Fibroblast of skin of right biceps (primary cell): ENCODE measurements at regions not wholly inside any gene's neighbourhood (a gene's known extent, or its start where the extent isn't known, plus 50 kb on each side); places are given as distances from the start of the nearest gene placed in this dataset.
"Not testable (repeated sequence)": the region's sequence is repeated elsewhere in the genome, so short reads cannot be mapped to it uniquely, and the experiment has no call there.

ENCODE experiments used
- DNase-seq: peaks from one replicate; pipeline ENCODE4 v3.0.0-alpha.2; 2013

GRCh38 chr13:90945146-90945545 lies 402.3 kb upstream of the MIR17HG start:
- not testable (repeated sequence) for DNase-seq

- not testable (repeated sequence) for DNase-seq
Measured at GRCh38 chr13:90946125-90946524, 401.4 kb upstream of the MIR17HG start.

- DNase-seq, result peak; percentile 2
Measured at GRCh38 chr13:90947976-90948375, 399.5 kb upstream of the MIR17HG start.

- DNase-seq, result no peak
Measured at GRCh38 chr13:90950160-90950559, 397.3 kb upstream of the MIR17HG start.

- DNase-seq, result no peak
Measured at GRCh38 chr13:90951663-90952062, 395.8 kb upstream of the MIR17HG start.

GRCh38 chr13:90952326-90952725 lies 395.2 kb upstream of the MIR17HG start:
- DNase-seq, result no peak

- DNase-seq, result no peak
Measured at GRCh38 chr13:90954605-90955195, 392.8 kb upstream of the MIR17HG start.

- DNase-seq, result no peak
Measured at GRCh38 chr13:90956031-90956430, 391.5 kb upstream of the MIR17HG start.

GRCh38 chr13:90958866-90959265 lies 388.6 kb upstream of the MIR17HG start:
- no peak for DNase-seq

- peak; percentile 2 for DNase-seq
Measured at GRCh38 chr13:90968166-90968904, 379.2 kb upstream of the MIR17HG start.

GRCh38 chr13:90974249-90974975 lies 373.1 kb upstream of the MIR17HG start:
- no peak for DNase-seq

GRCh38 chr13:90979059-90979458 lies 368.4 kb upstream of the MIR17HG start:
- no peak for DNase-seq

GRCh38 chr13:90984756-90985155 lies 362.7 kb upstream of the MIR17HG start:
- no peak for DNase-seq

GRCh38 chr13:90995001-90995400 lies 352.5 kb upstream of the MIR17HG start:
- DNase-seq, result no peak

- DNase-seq, result no peak
Measured at GRCh38 chr13:90995614-90996013, 351.9 kb upstream of the MIR17HG start.

- DNase-seq, result no peak
Measured at GRCh38 chr13:90997951-90998350, 349.5 kb upstream of the MIR17HG start.

GRCh38 chr13:90999401-90999800 lies 348.1 kb upstream of the MIR17HG start:
- no peak for DNase-seq

- DNase-seq, result no peak
Measured at GRCh38 chr13:91001371-91001770, 346.1 kb upstream of the MIR17HG start.

GRCh38 chr13:91014696-91015095 lies 332.8 kb upstream of the MIR17HG start:
- DNase-seq, result no peak

GRCh38 chr13:91017031-91017668 lies 330.3 kb upstream of the MIR17HG start:
- DNase-seq, result peak; percentile 35

- no peak for DNase-seq
Measured at GRCh38 chr13:91017669-91018053, 329.8 kb upstream of the MIR17HG start.

- DNase-seq, result no peak
Measured at GRCh38 chr13:91020461-91021034, 326.9 kb upstream of the MIR17HG start.

GRCh38 chr13:91024157-91024792 lies 323.2 kb upstream of the MIR17HG start:
- no peak for DNase-seq
